HG02642 (cell line): ENCODE measurements at regions not wholly inside any gene's neighbourhood (a gene's known extent, or its start where the extent isn't known, plus 50 kb on each side); places are given as distances from the start of the nearest gene placed in this dataset.

Source experiments
- ATAC-seq: cut with Tn5 transposase; IDR thresholded peaks from one replicate; pipeline ENCODE4 v1.9.1; 2021; ENCODE audit warnings: mild to moderate bottlenecking; ENCODE audit not compliant: unreplicated experiment, poor library complexity

DNA sequence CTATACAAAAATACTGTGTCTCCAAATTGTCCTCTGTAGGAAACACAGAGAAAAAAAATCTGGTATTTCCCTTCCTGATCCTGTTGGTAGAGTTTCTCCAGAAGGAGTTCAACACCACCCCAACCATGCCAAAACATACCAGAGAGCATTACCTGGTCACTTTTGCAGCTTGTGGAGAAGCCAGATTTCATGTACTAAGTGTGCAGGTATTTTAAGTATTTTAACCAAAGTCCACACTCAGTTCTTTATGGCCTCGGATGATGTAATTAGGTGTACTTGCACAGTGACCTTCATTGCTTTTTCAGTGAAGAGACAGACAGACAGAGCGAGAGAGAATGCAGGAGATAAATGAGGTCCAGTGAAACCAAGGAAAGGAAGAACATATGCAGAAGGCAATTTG lies 2046.8 kb upstream of the CDH9 start:
- no peak for ATAC-seq

- ATAC-seq: no peak
Observed at GRCh38 chr5:29079771-29080170, 2041.4 kb upstream of the CDH9 start.

DNA sequence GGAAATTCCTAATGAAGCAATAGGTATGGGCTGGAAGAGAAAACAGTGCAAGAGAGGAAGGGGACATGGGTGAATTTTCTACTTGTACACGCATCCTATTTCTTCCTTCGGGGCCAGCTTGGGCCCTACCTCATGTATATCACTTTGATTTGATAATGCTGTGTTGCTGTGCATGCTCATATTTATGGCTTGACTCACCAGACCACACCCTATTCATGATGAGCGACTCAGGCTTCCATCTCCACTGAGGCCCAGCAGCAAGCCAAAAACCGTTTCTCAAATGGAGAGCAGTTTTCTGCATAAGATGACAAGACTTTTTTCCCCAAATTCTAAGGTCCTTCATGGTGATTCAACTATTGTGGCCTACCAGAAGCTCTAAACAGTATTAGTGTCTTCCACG lies 2039.1 kb upstream of the CDH9 start:
- ATAC-seq: no peak

DNA sequence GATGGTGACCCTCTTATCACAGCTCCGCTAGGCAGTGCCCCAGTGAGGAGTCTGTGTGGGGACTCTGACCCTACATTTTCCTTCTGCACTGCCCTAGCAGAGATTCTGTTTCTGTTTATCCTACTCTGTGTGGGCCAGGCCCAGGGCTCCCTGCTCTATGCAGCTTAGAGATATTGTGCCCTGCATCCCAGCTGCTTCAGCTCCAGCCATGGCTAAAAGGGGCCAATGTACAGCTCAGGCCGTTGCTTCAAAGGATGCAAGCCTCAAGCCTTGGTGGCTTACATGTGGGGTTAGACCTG lies 2030.7 kb upstream of the CDH9 start:
- no peak for ATAC-seq

DNA sequence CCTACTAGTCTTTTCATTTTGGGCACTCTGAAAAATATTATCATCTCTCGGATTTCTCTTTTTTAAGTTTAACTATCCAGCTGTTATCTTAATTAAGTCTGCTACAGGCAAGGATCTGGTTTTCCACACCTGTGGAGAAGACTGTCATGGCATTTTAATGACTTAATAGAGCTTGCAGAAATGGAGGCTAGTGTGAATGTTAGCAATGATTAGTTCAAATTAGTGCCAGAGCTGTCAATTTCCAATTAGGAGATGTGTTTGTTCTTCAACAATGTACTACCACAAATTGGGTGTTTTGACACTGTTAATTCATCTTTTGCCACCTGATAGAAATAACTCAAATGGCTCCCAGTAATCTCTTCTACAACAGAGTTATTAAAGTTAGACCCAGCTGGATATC lies 2023.0 kb upstream of the CDH9 start:
- ATAC-seq: no peak

- no peak for ATAC-seq
Observed at GRCh38 chr5:29054694-29055093, 2016.3 kb upstream of the CDH9 start.

GRCh38 chr5:29054282-29054681 lies 2015.9 kb upstream of the CDH9 start:
- no peak for ATAC-seq

DNA sequence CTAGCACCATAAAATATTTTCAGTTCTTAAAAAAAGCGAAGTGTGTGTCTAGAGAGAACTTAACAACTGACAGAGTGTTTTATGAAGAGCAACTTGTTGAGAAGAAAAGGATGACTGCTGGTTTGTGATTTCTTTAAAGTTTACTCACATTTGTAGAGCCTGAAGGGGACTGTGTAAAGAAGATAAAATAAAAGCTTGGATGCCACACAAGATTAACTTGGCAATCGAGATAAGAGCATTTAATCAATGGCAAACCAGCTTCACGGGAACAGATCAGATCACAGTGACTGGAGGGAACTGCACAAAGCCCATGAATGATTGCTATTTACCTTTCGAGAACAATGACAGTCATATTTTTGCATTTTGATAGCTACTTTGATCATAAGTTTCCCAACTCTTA lies 2013.1 kb upstream of the CDH9 start:
- no peak for ATAC-seq

- no peak for ATAC-seq
Observed at GRCh38 chr5:29042152-29042551, 2003.8 kb upstream of the CDH9 start.

DNA sequence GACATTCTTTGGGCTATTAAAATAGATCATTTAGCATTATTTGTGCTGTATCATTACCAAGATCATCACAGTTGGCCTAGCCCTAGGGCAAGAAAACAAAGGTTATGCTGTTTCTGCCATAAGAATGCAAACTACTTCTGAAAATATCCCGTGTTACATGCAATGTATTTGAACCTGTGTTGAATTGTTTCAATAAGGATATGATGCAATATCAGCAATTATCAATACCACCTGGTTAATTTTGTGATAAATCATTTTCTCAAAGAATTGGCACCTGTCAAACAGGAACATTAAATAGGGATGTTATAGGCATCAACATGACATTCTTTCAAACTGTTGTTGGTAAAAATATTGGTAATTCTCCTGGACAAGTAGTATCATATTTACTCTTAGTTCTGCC lies 2002.0 kb upstream of the CDH9 start:
- ATAC-seq: no peak

DNA sequence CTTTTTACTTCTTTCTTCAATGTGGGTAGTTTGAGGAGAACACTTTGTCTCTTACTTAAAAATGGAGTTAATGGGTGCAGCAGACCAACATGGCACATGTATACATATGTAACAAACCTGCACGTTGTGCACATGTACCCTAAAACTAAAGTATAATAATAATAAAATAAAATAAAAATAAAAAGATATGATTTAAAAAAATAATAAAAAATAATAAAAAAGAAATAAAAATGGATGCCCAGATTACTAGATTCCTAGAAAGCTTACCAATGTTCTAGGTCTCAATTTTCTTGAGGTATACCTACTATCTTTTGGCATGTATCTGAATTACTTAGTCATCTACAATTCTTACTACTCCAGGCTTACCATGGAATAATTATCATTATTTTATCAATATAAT lies 2001.6 kb upstream of the CDH9 start:
- ATAC-seq: no peak

DNA sequence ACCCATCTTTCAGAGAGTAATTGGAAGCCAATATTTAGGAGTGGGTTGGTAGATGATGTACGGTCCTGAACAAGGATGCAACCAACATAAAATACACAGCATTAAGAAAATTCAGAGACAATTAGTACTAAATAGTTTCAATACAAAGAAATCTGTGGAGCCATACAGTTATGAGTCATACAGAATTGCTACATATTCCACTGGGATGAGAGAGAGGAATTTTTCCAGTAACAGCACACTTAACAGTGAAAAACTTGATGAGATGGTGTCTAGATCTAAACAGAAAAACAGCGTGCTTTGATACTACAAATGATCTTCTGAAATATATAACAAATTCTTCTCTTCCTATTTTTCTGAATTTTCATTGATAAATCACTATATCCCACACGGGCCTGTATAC lies 1999.3 kb upstream of the CDH9 start:
- no peak for ATAC-seq

DNA sequence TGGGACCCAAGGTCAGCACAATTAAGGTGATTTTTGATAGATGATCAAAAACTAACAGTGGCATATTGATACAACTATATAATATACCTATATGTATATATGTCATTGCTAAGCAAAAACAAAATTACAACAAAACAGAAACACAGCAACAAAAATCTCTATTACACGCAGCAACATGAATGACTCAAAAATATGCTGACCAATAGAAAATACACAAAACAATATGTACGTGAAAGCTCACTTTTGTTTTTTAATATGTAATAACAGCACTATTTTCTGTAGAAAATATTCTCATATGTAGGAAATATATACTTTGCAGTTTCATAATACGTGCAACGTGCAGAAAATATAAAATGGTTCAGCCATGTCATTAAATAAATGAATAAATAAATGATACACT lies 1985.7 kb upstream of the CDH9 start:
- ATAC-seq: no peak

DNA sequence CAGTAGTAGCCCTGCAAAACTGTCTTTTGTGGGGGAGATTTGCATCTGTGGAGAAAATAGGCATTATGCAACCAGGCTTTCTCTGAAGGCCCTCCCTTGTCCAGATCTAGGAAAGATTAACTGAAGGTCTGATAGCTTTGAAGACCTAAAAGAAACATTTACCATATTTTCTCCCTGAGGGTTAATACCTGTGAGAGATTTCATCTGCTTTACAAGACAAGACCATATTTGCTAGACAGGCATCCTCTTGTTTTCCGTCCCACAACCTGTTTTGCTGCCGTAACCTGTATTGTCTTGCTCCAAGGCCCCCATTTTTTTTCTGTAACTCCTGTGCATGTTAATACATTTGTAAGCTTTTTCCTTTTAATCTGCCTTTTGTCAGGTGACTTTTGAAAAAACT lies 1985.2 kb upstream of the CDH9 start:
- ATAC-seq: no peak

DNA sequence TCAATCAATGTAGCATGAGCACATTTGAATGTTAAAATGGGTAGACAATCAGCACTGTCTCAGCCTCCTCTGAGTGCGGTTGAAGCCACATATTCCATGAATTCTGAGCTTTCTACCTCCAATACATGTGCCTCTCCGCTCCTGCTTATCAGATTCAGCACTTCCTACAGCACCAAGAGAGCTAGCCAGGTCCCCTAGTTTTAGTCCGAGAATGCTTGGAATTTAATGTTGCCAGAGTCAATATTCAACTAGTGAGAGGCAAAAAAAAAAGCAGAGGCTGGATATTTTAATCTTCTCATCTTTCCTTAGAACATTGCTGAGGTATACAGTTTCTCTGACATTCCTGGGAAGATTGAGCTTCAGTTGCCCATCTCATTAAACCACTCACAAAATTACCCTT lies 1979.1 kb upstream of the CDH9 start:
- ATAC-seq: no peak

DNA sequence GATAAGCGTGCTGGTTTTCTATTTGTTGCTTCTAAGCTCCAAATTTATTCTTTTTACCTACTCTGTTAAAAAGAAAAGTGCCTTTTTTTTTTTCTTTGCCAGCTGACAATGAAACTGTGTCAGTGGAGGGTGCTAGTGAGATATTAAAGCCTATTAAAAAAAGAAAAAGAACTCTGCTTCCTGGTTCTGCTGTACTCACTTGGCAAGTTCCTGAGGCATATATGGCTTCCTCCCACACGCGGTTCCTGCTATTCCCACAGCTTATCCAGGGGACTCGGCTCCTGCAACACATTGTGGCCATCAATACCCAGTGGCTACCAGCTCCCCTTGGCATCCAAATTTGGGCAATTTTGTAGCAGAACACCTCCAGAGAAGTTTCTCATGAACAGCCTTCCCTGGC lies 1977.7 kb upstream of the CDH9 start:
- no peak for ATAC-seq

DNA sequence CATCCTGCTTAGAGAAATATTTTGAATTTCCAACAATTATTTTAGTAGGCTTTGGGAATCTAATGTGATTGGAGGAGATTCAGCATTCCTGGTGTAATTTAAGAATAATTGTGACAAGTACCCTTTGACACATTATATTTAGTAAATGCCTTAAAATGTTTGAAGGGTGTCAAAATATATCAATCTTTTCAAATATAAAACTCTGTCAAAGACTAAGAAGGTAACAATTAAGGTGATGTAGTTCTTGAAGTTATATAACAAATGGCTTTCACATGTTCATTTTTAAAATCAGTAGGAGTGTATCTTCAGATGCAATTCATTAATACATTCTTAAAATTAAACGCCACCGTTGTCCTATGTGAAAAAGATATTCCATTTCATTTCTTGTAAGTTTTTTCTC lies 1977.1 kb upstream of the CDH9 start:
- ATAC-seq: no peak

DNA sequence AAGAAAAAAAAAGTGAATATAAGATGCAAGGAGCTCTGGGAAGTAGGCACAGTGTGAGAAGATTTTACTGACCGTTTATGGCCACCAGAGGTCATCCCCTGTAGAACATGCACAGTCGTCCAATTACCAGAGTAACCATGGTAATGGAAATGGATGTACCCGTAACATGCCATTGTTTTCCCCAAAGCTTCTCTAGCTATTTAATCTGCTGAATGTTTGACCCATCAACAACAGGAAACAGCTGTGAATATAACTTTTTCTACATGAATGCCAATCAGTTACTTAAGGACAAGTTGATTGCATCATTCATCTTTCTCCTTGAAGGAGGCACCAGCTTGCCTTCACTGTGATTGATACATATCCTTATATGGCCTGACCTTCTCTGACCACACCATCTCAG lies 1967.0 kb upstream of the CDH9 start:
- no peak for ATAC-seq

DNA sequence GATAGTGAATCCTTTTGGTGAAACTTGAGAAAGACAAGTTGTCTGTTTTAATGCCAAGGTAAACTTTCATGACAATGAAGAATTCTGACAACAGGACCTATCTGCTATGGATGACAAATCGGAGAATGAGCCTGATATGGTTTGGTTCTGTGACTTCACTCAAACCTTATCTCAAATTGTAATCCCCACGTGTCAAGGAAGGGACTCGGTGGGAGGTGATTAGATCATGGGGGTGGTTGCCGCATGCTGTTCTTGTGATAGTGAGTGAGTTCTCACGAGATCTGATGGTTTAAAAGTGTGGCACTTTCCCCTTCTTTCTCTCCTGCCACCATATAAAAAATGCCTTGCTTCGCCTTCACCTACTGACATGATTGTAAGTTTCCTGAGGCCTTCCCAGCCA lies 1964.1 kb upstream of the CDH9 start:
- no peak for ATAC-seq

- ATAC-seq: no peak
Observed at GRCh38 chr5:29001666-29002065, 1963.3 kb upstream of the CDH9 start.

DNA sequence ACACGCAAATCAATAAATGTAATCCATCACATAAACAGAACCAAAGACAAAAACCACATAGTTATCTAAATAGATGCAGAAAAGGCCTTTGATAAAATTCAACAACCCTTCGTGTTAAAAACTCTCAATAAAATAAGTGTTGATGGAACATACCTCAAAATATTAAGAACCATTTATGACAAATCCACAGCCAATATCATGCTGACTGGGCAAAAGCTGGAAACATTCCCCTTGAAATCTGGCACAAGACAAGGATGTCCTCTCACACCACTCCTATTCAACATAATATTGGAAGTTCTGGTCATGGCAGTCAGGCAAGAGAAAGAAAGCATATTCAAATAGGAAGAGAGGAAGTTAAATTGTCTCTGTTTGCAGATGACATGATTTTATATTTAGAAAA lies 1946.3 kb upstream of the CDH9 start:
- no peak for ATAC-seq

DNA sequence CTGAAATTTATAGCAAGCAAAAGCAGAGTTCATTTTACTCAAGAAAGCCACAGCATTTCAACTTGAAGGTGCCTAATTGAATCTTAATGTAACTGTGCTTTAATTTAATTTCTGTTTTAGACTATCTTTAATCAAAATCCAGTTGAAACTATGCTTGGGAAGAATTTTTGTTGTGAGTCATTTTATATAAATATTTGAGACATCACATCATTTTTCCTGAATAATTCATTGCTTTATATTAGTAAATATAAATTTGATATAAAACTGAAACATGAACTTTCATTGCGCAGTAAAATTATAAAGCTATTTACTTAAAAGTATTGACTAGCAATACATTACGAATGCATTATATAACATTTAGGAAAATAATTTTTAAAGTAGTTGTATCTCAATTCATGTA lies 1937.1 kb upstream of the CDH9 start:
- ATAC-seq: no peak

DNA sequence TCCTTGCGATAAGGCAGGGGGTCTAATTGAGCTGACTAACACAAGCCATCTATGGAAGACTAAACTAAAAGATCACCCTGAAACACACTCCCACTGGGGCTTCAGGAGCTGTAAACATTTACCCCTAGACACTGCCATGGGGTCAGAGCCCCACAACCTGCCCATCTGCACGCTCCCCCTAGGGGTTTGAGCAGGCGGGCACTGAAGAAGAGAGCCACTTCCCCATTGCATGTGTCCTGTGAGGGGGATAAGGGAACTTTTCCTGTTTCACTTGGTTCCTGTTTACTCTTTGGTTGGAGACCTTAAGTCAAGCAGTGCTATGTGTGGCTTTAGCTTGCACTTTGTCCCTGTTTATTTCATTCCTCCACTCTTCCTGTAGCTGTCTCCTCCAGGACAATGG lies 1929.5 kb upstream of the CDH9 start:
- no peak for ATAC-seq

- no peak for ATAC-seq
Observed at GRCh38 chr5:28961816-28962215, 1923.4 kb upstream of the CDH9 start.
